Activated CD8-positive, alpha-beta T cell treated with anti-CD3 and anti-CD28 coated beads for 36 hours (primary cell): ENCODE measurements at regions not wholly inside any gene's neighbourhood (a gene's known extent, or its start where the extent isn't known, plus 50 kb on each side); places are given as distances from the start of the nearest gene placed in this dataset.

ENCODE experiments used
- ATAC-seq: fragments of 200-7000 bp; cut with Tn5 transposase; one replicate; pipeline ENCODE4 v1.10.0; 2021; ENCODE audit warnings: mild to moderate bottlenecking, moderate library complexity
- CTCF ChIA-PET: fragments of 350-600 bp; sonication (Branson Sonifier 250); formaldehyde crosslinking; loops from one replicate; lab custom pipeline; 2021; ENCODE audit warnings: antibody characterized with exemption; lab: Charles Lee
- POLR2A ChIA-PET: fragments of 350-600 bp; sonication (Branson Sonifier 250); formaldehyde crosslinking; loops from one replicate; lab custom pipeline; 2021; ENCODE audit warnings: antibody characterized with exemption; lab: Charles Lee
- DNase-seq: peaks from one replicate; pipeline ENCODE4 v3.0.0-alpha.2; 2020
- H3K27ac Mint-ChIP-seq: one replicate; pipeline ENCODE4 v1.8.0; 2021; ENCODE audit warnings: mild to moderate bottlenecking, mixed read lengths
- H3K27me3 Mint-ChIP-seq: one replicate; pipeline ENCODE4 v1.8.0; 2021; ENCODE audit warnings: mixed read lengths
- H3K36me3 Mint-ChIP-seq: one replicate; pipeline ENCODE4 v1.8.0; 2021; ENCODE audit warnings: low read depth, mixed read lengths
- H3K4me1 Mint-ChIP-seq: one replicate; pipeline ENCODE4 v1.8.0; 2021; ENCODE audit warnings: low read depth, mixed read lengths
- H3K4me3 Mint-ChIP-seq: one replicate; pipeline ENCODE4 v1.8.0; 2021; ENCODE audit warnings: mild to moderate bottlenecking, moderate library complexity, mixed read lengths
- H3K9me3 Mint-ChIP-seq: one replicate; pipeline ENCODE4 v1.8.0; 2021; ENCODE audit warnings: mixed read lengths
- CTCF ChIP-seq: fragments of 200-600 bp; IDR thresholded peaks from one replicate; pipeline ENCODE4 v1.8.0; 2022; ENCODE audit warnings: antibody characterized with exemption, mild to moderate bottlenecking
- intact Hi-C: fragments of 100-400 bp; cut with micrococcal nuclease; formaldehyde crosslinking; loops from one replicate; pipeline ENCODE4 v1.10.0; 2022

- POLR2A ChIA-PET, result no interaction called here
- TF ChIP-seq CTCF, result no peak
- H3K4me1 Mint-ChIP-seq, result no peaks in the 10 kb centered on the region
Measured at GRCh38 chr11:23370580-23371275, 510.5 kb upstream of the CCDC179 start.

GRCh38 chr11:23377909-23378308 is 517.6 kb upstream of the CCDC179 start:
- no peaks in the 10 kb centered on the region for H3K36me3 Mint-ChIP-seq
- intact Hi-C loops, result no loop called here
- H3K27ac Mint-ChIP-seq, result no peak overlapping the region
- H3K9me3 Mint-ChIP-seq, result peaks cover 11% of the 10 kb centered on the region
- no peaks in the 10 kb centered on the region for H3K4me1 Mint-ChIP-seq
- DNase-seq (no peak), ATAC-seq (no peak)
- POLR2A ChIA-PET, result no interaction called here
- H3K27me3 Mint-ChIP-seq, result no peaks in the 10 kb centered on the region
- TF ChIP-seq CTCF, result no peak
- no peak overlapping the region for H3K4me3 Mint-ChIP-seq
- CTCF ChIA-PET, result no interaction called here

More at GRCh38 chr11:23370580-23371275, 510.5 kb upstream of the CCDC179 start:
- Mint-ChIP-seq H3K27ac (no peak overlapping the region), H3K9me3 (peaks cover 13% of the 10 kb centered on the region), H3K4me3 (no peak overlapping the region), H3K27me3 (no peaks in the 10 kb centered on the region), H3K36me3 (no peaks in the 10 kb centered on the region)
- DNase-seq (no peak), ATAC-seq (no peak)
- intact Hi-C loops, result no loop called here
- CTCF ChIA-PET, result no interaction called here

- CTCF ChIA-PET, result no interaction called here
Measured at GRCh38 chr11:23391031-23391430, 530.8 kb upstream of the CCDC179 start.

GRCh38 chr11:23398052-23398451 is 537.8 kb upstream of the CCDC179 start:
- Mint-ChIP-seq H3K4me3 (no peak overlapping the region), H3K36me3 (no peaks in the 10 kb centered on the region), H3K9me3 (peaks cover 6% of the 10 kb centered on the region), H3K27ac (no peak overlapping the region), H3K4me1 (no peaks in the 10 kb centered on the region), H3K27me3 (no peaks in the 10 kb centered on the region)
- ChIA-PET POLR2A (no interaction called here), CTCF (no interaction called here)
- DNase-seq (no peak), ATAC-seq (no peak)
- intact Hi-C loops, result no loop called here
- no peak for TF ChIP-seq CTCF

More at GRCh38 chr11:23391031-23391430, 530.8 kb upstream of the CCDC179 start:
- Mint-ChIP-seq H3K4me1 (no peaks in the 10 kb centered on the region), H3K27ac (no peak overlapping the region), H3K36me3 (no peaks in the 10 kb centered on the region), H3K27me3 (no peaks in the 10 kb centered on the region), H3K9me3 (no peaks in the 10 kb centered on the region), H3K4me3 (no peak overlapping the region)
- ATAC-seq (no peak), DNase-seq (no peak)
- TF ChIP-seq CTCF, result no peak
- POLR2A ChIA-PET, result no interaction called here
- intact Hi-C loops, result no loop called here

- TF ChIP-seq CTCF, result no peak
- intact Hi-C loops, result no loop called here
- no peaks in the 10 kb centered on the region for H3K4me1 Mint-ChIP-seq
- H3K9me3 Mint-ChIP-seq, result peaks cover 6% of the 10 kb centered on the region
- H3K36me3 Mint-ChIP-seq, result no peaks in the 10 kb centered on the region
- H3K4me3 Mint-ChIP-seq, result no peak overlapping the region
- ATAC-seq, result no peak
- ChIA-PET CTCF (no interaction called here), POLR2A (no interaction called here)
- no peaks in the 10 kb centered on the region for H3K27me3 Mint-ChIP-seq
- DNase-seq, result no peak
- no peak overlapping the region for H3K27ac Mint-ChIP-seq
Measured at GRCh38 chr11:23399995-23400394, 539.7 kb upstream of the CCDC179 start.
